Mammary epithelial cell (primary cell): ENCODE measurements at regions not wholly inside any gene's neighbourhood (a gene's known extent, or its start where the extent isn't known, plus 50 kb on each side); places are given as distances from the start of the nearest gene placed in this dataset.

Source experiments
- CTCF ChIP-seq, 2 donors: IDR thresholded peaks in 1 of 2; conservative IDR thresholded peaks in 1 of 2; 2 replicates each; pipeline ENCODE4 v1.5.1; 2011 to 2012; ENCODE audit warnings: inconsistent platforms in 2 of 2, low read length in 2 of 2, mild to moderate bottlenecking in 2 of 2, control low read depth in 1 of 2, low read depth in 1 of 2; ENCODE audit not compliant: insufficient read depth in 1 of 2; ENCODE audit errors: extremely low read depth in 1 of 2
- EZH2 ChIP-seq: IDR thresholded peaks from 2 replicates; pipeline ENCODE4 v1.6.1; 2012; ENCODE audit warnings: low read length, inconsistent platforms, borderline replicate concordance

- TF ChIP-seq CTCF (conservative IDR thresholded peaks at IDR 0.05 in 1 of 2, IDR thresholded peaks at IDR 0.05 in 1 of 2; ENCODE audit: extremely low read depth in 1 of 2, insufficient read depth in 1 of 2, low read depth in 1 of 2, low read length in 2 of 2) = no peak
- TF ChIP-seq EZH2 = no peak
Measured at GRCh38 chr13:47539317-47539716, 461.8 kb downstream of the SUCLA2 start.
